PFSK-1 (cell line): ENCODE measurements at regions not wholly inside any gene's neighbourhood (a gene's known extent, or its start where the extent isn't known, plus 50 kb on each side); places are given as distances from the start of the nearest gene placed in this dataset.

Source experiments
- FOXP2 ChIP-seq: optimal IDR thresholded peaks from 2 replicates; pipeline ENCODE3; 2011; ENCODE audit warnings: borderline replicate concordance, control low read depth, inconsistent platforms; ENCODE audit not compliant: insufficient read depth; ENCODE audit errors: extremely low read length, extremely low read depth
- POLR2AphosphoS5 ChIP-seq: IDR thresholded peaks from 2 replicates; pipeline ENCODE4 v1.6.1; 2012; ENCODE audit warnings: low read depth, mild to moderate bottlenecking, control low read depth, low read length, moderate library complexity
- SIN3A ChIP-seq: IDR thresholded peaks from 2 replicates; pipeline ENCODE4 v1.6.1; 2012; ENCODE audit warnings: mild to moderate bottlenecking, low read length, moderate library complexity, borderline replicate concordance; ENCODE audit not compliant: insufficient read depth
- TAF1 ChIP-seq: IDR thresholded peaks from 2 replicates; pipeline ENCODE4 v1.6.1; 2012; ENCODE audit warnings: low read length, control low read depth, borderline replicate concordance; ENCODE audit not compliant: insufficient read depth
- TF ChIP-seq, protein P1 (sequence below), 2 experiments: IDR thresholded peaks; 2 replicates each; pipeline versions ENCODE4 v1.6.1 to v1.8.0; 2011 to 2012; ENCODE audit warnings: low read depth in 2 of 2, low read length in 2 of 2, control low read depth in 1 of 2, inconsistent platforms in 1 of 2, mild to moderate bottlenecking in 1 of 2, moderate library complexity in 1 of 2; ENCODE audit not compliant: insufficient read depth in 1 of 2

DNA sequence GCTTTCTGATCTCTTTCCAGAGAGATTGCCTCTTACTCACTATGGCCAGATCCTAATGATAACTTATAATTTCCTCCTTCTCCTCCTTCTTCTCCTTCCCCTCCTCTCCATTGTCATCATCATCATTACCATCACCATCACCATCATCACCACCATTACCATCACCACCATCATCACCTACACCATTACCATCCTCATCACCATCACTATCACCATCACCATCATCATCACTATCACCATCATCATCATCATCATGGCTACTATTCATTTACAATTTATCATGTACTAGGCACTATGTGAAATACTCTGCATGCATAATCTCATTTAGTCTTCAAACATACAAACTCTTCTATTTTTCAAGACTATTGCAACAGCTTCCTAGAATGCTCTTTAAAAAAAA is 540.9 kb upstream of the C16orf82 start:
- no peak for TF ChIP-seq POLR2AphosphoS5
- TF ChIP-seq TAF1, result no peak
- TF ChIP-seq, protein P1, sequence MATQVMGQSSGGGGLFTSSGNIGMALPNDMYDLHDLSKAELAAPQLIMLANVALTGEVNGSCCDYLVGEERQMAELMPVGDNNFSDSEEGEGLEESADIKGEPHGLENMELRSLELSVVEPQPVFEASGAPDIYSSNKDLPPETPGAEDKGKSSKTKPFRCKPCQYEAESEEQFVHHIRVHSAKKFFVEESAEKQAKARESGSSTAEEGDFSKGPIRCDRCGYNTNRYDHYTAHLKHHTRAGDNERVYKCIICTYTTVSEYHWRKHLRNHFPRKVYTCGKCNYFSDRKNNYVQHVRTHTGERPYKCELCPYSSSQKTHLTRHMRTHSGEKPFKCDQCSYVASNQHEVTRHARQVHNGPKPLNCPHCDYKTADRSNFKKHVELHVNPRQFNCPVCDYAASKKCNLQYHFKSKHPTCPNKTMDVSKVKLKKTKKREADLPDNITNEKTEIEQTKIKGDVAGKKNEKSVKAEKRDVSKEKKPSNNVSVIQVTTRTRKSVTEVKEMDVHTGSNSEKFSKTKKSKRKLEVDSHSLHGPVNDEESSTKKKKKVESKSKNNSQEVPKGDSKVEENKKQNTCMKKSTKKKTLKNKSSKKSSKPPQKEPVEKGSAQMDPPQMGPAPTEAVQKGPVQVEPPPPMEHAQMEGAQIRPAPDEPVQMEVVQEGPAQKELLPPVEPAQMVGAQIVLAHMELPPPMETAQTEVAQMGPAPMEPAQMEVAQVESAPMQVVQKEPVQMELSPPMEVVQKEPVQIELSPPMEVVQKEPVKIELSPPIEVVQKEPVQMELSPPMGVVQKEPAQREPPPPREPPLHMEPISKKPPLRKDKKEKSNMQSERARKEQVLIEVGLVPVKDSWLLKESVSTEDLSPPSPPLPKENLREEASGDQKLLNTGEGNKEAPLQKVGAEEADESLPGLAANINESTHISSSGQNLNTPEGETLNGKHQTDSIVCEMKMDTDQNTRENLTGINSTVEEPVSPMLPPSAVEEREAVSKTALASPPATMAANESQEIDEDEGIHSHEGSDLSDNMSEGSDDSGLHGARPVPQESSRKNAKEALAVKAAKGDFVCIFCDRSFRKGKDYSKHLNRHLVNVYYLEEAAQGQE (IDR thresholded peaks at IDR 0.05; ENCODE audit: insufficient read depth in 1 of 2, low read depth in 2 of 2, low read length in 2 of 2), result no peak
- TF ChIP-seq FOXP2, result no peak
- no peak for TF ChIP-seq SIN3A

DNA sequence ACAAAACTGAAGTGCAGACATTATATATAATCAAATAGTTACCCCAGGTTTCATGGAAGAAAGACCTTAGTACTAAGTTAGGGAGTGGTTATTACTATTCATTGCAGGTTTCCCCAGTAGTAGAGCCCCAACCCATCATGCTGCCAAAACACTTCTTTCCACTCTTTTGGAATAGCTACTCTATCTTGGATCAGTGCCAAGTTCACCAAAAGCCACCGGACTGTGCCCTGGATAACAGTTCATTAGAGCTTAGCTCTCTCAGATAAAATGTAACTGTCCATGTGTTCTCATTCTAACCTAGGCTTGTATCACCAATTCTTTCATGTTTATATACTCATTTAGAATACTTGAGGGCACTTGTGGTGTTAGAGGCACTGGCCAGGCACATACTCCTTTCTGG is 540.1 kb upstream of the C16orf82 start:
- no peak for TF ChIP-seq SIN3A
- TF ChIP-seq, protein P1 (IDR thresholded peaks at IDR 0.05; ENCODE audit: insufficient read depth in 1 of 2, low read depth in 2 of 2, low read length in 2 of 2), result no peak
- no peak for TF ChIP-seq POLR2AphosphoS5
- TF ChIP-seq TAF1, result no peak
- TF ChIP-seq FOXP2, result no peak

GRCh38 chr16:26530584-26531289 is 536.0 kb upstream of the C16orf82 start:
- TF ChIP-seq POLR2AphosphoS5 (no peak), TAF1 (no peak), SIN3A (no peak), FOXP2 (no peak)
- TF ChIP-seq, protein P1 (IDR thresholded peaks at IDR 0.05; ENCODE audit: insufficient read depth in 1 of 2, low read depth in 2 of 2, low read length in 2 of 2), result no peak

DNA sequence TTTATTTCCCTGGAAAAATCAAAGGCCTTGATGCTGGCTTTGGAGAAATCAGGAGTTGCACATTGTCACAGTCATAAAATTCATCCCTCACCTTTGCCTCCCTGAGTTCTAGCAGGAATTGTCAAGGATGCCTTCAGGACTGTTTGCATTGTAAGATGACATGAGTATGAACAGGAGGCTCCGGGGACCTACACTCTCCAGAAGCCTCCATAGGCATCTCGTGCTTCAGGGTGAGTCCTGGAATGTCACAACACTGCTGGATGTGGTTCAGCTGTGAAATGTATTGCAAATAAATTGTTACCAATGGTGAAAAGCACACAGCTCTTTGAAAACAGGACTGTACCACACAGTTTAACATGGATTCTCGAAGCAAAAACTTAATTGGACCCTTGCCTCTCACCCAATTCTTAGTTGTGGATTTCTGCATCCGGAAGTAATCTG is 535.4 kb upstream of the C16orf82 start:
- TF ChIP-seq TAF1 (no peak), SIN3A (no peak), POLR2AphosphoS5 (no peak), FOXP2 (no peak)
- TF ChIP-seq, protein P1 (IDR thresholded peaks at IDR 0.05; ENCODE audit: insufficient read depth in 1 of 2, low read depth in 2 of 2, low read length in 2 of 2), result no peak
